ENCODE measurements at regions not wholly inside any gene's neighbourhood (a gene's known extent, or its start where the extent isn't known, plus 50 kb on each side); places are given as distances from the start of the nearest gene placed in this dataset.

- TF ChIP-seq CTCF (conservative IDR thresholded peaks at IDR 0.05; ENCODE audit: low read depth, low read length): no peak
- TF ChIP-seq POLR2A (IDR thresholded peaks at IDR 0.05; ENCODE audit: low read depth, low read length): no peak
- TF ChIP-seq RCOR1 (IDR thresholded peaks at IDR 0.05; ENCODE audit: insufficient replicate concordance, low read length): no peak
Measured at GRCh38 chr7:123360631-123361030, 160.9 kb upstream of the SLC13A1 start.
